A673 (cell line): ENCODE measurements at regions not wholly inside any gene's neighbourhood (a gene's known extent, or its start where the extent isn't known, plus 50 kb on each side); places are given as distances from the start of the nearest gene placed in this dataset.

Experiments
- BruUV-seq: library from RNA; stranded (reverse); fragments of 400-500 nt; replicated peaks from 2 replicates; lab custom pipeline; 2021; lab: Mats Ljungman, UMichigan
- CTCF ChIA-PET: fragments of 300-600 bp; sonication (Branson Sonifier 250); formaldehyde crosslinking; loops from one replicate; lab custom pipeline; 2022; ENCODE audit warnings: antibody characterized with exemption; lab: Charles Lee
- POLR2A ChIA-PET: fragments of 300-600 bp; sonication (Branson Sonifier 250); formaldehyde crosslinking; loops from one replicate; lab custom pipeline; 2022; ENCODE audit warnings: antibody characterized with exemption; ENCODE audit not compliant: low non-redundant PET; lab: Charles Lee
- DNase-seq: peaks from one replicate; pipeline ENCODE4 v3.0.0-alpha.2; 2015; ENCODE audit warnings: low spot score
- H3K27ac ChIP-seq: fragments of 200-600 bp; sonication (generic); 2 replicates; pipeline ENCODE4 v1.5.1; 2016; ENCODE audit warnings: mixed run types, low read depth, mild to moderate bottlenecking, mixed read lengths, antibody characterized with exemption, low read length; ENCODE audit not compliant: poor library complexity, severe bottlenecking
- H3K27me3 ChIP-seq: fragments of 200-600 bp; sonication (generic); replicated peaks from 2 replicates; pipeline ENCODE4 v1.6.1; 2017; ENCODE audit warnings: mixed run types, low read depth, mild to moderate bottlenecking, mixed read lengths, antibody characterized with exemption, low read length; ENCODE audit not compliant: insufficient read depth, poor library complexity
- H3K36me3 ChIP-seq: fragments of 200-600 bp; sonication (generic); 2 replicates; pipeline ENCODE4 v1.6.1; 2016; ENCODE audit warnings: mixed run types, mild to moderate bottlenecking, mixed read lengths, antibody characterized with exemption, low read length; ENCODE audit not compliant: insufficient read depth, poor library complexity, severe bottlenecking
- H3K4me1 ChIP-seq: fragments of 200-600 bp; sonication (generic); 2 replicates; pipeline ENCODE4 v1.6.1; 2017; ENCODE audit warnings: mixed run types, mild to moderate bottlenecking, mixed read lengths, antibody characterized with exemption, low read length; ENCODE audit not compliant: insufficient read depth, poor library complexity, severe bottlenecking
- H3K4me3 ChIP-seq: fragments of 200-600 bp; sonication (generic); 2 replicates; pipeline ENCODE4 v1.5.1; 2016; ENCODE audit warnings: low read depth, mixed run types, mild to moderate bottlenecking, mixed read lengths, low read length; ENCODE audit not compliant: poor library complexity, severe bottlenecking
- H3K9me3 ChIP-seq: fragments of 200-600 bp; sonication (generic); 2 replicates; pipeline ENCODE4 v1.6.1; 2016; ENCODE audit warnings: mixed run types, low read depth, mild to moderate bottlenecking, mixed read lengths, antibody characterized with exemption, low read length; ENCODE audit not compliant: poor library complexity, severe bottlenecking
- CTCF ChIP-seq: fragments of 300-800, 200-600 bp; sonication (generic); conservative IDR thresholded peaks from 2 replicates; pipeline ENCODE4 v1.5.1; 2017; ENCODE audit warnings: low read depth, mild to moderate bottlenecking, antibody characterized with exemption, low read length, moderate library complexity, mixed read lengths
- EZH2 ChIP-seq: fragments of 200-600 bp; sonication (generic); IDR thresholded peaks from 2 replicates; pipeline ENCODE4 v1.6.1; 2017; ENCODE audit warnings: borderline replicate concordance, low read depth, mild to moderate bottlenecking, mixed read lengths, antibody characterized with exemption, low read length; ENCODE audit not compliant: poor library complexity, severe bottlenecking
- intact Hi-C: fragments of 100-400 bp; cut with micrococcal nuclease; formaldehyde crosslinking; loops from one replicate; pipeline ENCODE4 v1.10.0; 2022; ENCODE audit not compliant: unreplicated experiment

GRCh38 chr9:1771094-1771789, 243.9 kb upstream of the SMARCA2 start:
- Histone ChIP-seq H3K4me3 (no peak overlapping the region), H3K27ac (no peak overlapping the region), H3K36me3 (no peaks in the 10 kb centered on the region), H3K9me3 (no peaks in the 10 kb centered on the region), H3K27me3 (no peaks in the 10 kb centered on the region), H3K4me1 (peaks cover 25% of the 10 kb centered on the region)
- intact Hi-C loops: no loop called here
- BruUV-seq: no TSS peak
- DNase-seq: no peak
- TF ChIP-seq EZH2 (no peak), CTCF (no peak)
- ChIA-PET CTCF (no interaction called here), POLR2A (no interaction called here)

- intact Hi-C loops: no loop called here
- TF ChIP-seq CTCF (no peak), EZH2 (no peak)
- H3K9me3 ChIP-seq: no peaks in the 10 kb centered on the region
- peaks cover 3% of the 10 kb centered on the region for H3K4me1 ChIP-seq
- ChIA-PET CTCF (no interaction called here), POLR2A (no interaction called here)
- no peak overlapping the region for H3K4me3 ChIP-seq
- H3K36me3 ChIP-seq: no peaks in the 10 kb centered on the region
- BruUV-seq: no TSS peak
- no peak for DNase-seq
- H3K27ac ChIP-seq: no peak overlapping the region
- H3K27me3 ChIP-seq: no peaks in the 10 kb centered on the region
Observed at GRCh38 chr9:1775230-1775629, 239.9 kb upstream of the SMARCA2 start.

DNA sequence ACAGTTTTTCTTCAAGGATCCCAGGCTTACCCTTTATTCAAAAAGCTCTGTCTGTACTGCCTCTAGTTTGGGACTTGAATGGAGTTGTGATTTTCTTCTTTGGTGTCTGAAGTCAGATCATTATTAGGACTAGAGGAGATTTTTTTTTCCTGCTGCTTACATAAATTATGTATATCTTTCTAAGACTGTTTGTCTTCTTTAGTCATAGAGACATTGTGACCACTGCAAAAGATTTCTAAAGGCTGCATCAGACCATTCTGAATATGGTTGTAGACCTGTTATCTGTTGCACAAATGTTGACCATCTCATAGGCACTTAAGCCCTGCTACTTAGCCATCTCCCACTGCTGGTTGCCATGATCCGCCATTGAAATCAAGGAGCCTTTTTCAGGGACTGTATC, 238.5 kb upstream of the SMARCA2 start:
- peaks cover 3% of the 10 kb centered on the region for H3K4me1 ChIP-seq
- ChIA-PET POLR2A (no interaction called here), CTCF (no interaction called here)
- no peak for TF ChIP-seq EZH2
- no peak for TF ChIP-seq CTCF
- H3K27me3 ChIP-seq: no peaks in the 10 kb centered on the region
- H3K36me3 ChIP-seq: no peaks in the 10 kb centered on the region
- no peak for DNase-seq
- no TSS peak for BruUV-seq
- no peak overlapping the region for H3K27ac ChIP-seq
- no peaks in the 10 kb centered on the region for H3K9me3 ChIP-seq
- no peak overlapping the region for H3K4me3 ChIP-seq
- intact Hi-C loops: no loop called here
